Ovary (tissue), 7 donors: ENCODE measurements at regions not wholly inside any gene's neighbourhood (a gene's known extent, or its start where the extent isn't known, plus 50 kb on each side); places are given as distances from the start of the nearest gene placed in this dataset.

Source experiments
- DNase-seq, 5 donors: peaks; one replicate each; pipeline ENCODE4 v3.0.0-alpha.2; 2019 to 2020
- H3K27ac ChIP-seq, 2 donors: fragments of 200-600 bp; one replicate each; pipeline versions ENCODE4 v1.5.1 to v1.8.0; 2019 to 2022
- H3K27me3 ChIP-seq: fragments of 200-600 bp; one replicate; pipeline ENCODE4 v1.8.0; 2022
- H3K36me3 ChIP-seq: fragments of 200-600 bp; sonication (generic); one replicate; pipeline ENCODE4 v1.5.1; 2019
- H3K4me1 ChIP-seq: one replicate; pipeline ENCODE4 v1.8.1; 2013; ENCODE audit warnings: mild to moderate bottlenecking, moderate library complexity; ENCODE audit not compliant: insufficient read depth
- H3K4me3 ChIP-seq: fragments of 200-600 bp; sonication (generic); one replicate; pipeline ENCODE4 v1.5.1; 2017
- H3K9me3 ChIP-seq, 2 donors: fragments of 200-600 bp in 1 of 2; sonication (generic) in 1 of 2; one replicate each; pipeline versions ENCODE4 v1.5.1 to v1.8.1; 2013 to 2019; ENCODE audit warnings: mild to moderate bottlenecking in 1 of 2, moderate library complexity in 1 of 2
- EP300 ChIP-seq: sonication (generic); formaldehyde crosslinking; IDR thresholded peaks from one replicate; pipeline ENCODE4 v1.6.1; 2017; ENCODE audit warnings: antibody characterized with exemption
- POLR2A ChIP-seq: fragments of 450-650 bp; IDR thresholded peaks from one replicate; pipeline ENCODE4 v1.6.1; 2017; ENCODE audit warnings: antibody characterized with exemption, mild to moderate bottlenecking, moderate library complexity
- WGBS, 3 donors: extraction: QIAGEN DNeasy Blood & Tissue Kit in 1 of 3; methylation state at CpG; one replicate each; pipeline versions ENCODE4 v1.1.5 to v1.1.7; 2013 to 2017; 5-methylcytosine and 5-hydroxymethylcytosine counted together
- intact Hi-C, 4 donors: fragments of 100-400 bp; cut with DNase I; formaldehyde crosslinking; loops; one replicate each; pipeline versions ENCODE4 v1.11.0 to v1.15.1; 2022 to 2023
- TF ChIP-seq, protein P1 (sequence below), 3 donors: fragments of 450-650 bp in 2 of 3; fragments of 200-600 bp in 1 of 3; IDR thresholded peaks; one replicate each; pipeline versions ENCODE4 v1.5.1 to v1.8.0; 2016 to 2022; ENCODE audit warnings: antibody characterized with exemption in 3 of 3, mild to moderate bottlenecking in 1 of 3
- donor health status: DM: no; HTN: no; CAD: no; lungs with moderate emphysema.
- donor health status: DM: no; HTN: no; CAD: no.
- donor health status: Bipolar disorder and iron deficiency.
- donor health status: DM: no; HTN: no; CAD: no.
- donor health status: DM: yes; HTN: yes; CAD: no.

DNA sequence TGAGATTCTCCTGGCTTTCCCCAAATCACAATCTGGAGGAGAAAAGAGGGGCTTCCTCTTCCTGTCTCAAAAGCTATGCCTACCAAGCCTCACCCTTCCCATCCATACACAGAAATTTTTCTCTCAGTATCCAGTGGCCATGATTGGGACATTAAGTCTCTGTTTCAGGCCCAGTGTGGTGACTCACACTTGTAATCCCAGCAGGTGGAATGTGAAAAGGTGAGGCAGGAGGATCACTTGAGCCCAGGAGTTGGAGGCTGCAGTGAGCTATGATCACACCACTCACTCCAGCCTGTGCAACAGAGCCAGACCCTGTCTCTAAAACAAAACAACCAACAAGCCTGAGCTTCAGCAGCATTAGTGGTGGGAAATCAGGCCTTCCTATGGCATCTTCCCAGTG lies 210.0 kb downstream of the OGFRL1 start:
- Histone ChIP-seq H3K4me3 (no peak overlapping the region), H3K4me1 (no peaks in the 10 kb centered on the region), H3K9me3 (no peaks in the 10 kb centered on the region), H3K27ac (no peak overlapping the region), H3K36me3 (no peaks in the 10 kb centered on the region), H3K27me3 (no peaks in the 10 kb centered on the region)
- no peak for DNase-seq
- TF ChIP-seq EP300 (no peak), POLR2A (no peak)
- TF ChIP-seq, protein P1, sequence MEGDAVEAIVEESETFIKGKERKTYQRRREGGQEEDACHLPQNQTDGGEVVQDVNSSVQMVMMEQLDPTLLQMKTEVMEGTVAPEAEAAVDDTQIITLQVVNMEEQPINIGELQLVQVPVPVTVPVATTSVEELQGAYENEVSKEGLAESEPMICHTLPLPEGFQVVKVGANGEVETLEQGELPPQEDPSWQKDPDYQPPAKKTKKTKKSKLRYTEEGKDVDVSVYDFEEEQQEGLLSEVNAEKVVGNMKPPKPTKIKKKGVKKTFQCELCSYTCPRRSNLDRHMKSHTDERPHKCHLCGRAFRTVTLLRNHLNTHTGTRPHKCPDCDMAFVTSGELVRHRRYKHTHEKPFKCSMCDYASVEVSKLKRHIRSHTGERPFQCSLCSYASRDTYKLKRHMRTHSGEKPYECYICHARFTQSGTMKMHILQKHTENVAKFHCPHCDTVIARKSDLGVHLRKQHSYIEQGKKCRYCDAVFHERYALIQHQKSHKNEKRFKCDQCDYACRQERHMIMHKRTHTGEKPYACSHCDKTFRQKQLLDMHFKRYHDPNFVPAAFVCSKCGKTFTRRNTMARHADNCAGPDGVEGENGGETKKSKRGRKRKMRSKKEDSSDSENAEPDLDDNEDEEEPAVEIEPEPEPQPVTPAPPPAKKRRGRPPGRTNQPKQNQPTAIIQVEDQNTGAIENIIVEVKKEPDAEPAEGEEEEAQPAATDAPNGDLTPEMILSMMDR (IDR thresholded peaks at IDR 0.05), result no peak
- intact Hi-C loops, result no loop called here

DNA sequence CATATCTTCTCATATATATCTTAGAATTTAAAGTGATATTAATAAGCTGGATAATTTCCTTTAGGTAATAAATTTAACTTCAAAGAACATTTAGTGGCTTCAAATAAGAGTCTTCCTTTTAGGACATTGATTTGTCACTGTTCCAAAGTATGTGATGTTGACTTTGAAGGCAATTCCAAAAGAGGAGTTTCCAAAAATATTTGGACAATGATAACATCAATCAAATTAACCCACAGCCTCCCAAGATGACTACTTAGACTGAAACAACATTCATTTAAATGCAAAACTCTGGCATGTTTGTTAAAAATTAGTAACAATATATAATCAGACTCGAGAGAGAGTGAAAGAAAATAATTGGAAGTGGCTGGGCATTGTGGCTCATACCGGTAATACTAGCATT lies 211.1 kb downstream of the OGFRL1 start:
- TF ChIP-seq, protein P1 (IDR thresholded peaks at IDR 0.05), result no peak
- no peak for TF ChIP-seq EP300
- TF ChIP-seq POLR2A, result no peak
- Histone ChIP-seq H3K36me3 (no peaks in the 10 kb centered on the region), H3K27me3 (no peaks in the 10 kb centered on the region), H3K27ac (no peak overlapping the region), H3K9me3 (no peaks in the 10 kb centered on the region), H3K4me1 (no peaks in the 10 kb centered on the region), H3K4me3 (no peak overlapping the region)
- no peak for DNase-seq
- intact Hi-C loops, result no loop called here
- 37 to 44% (median 39%) methylated on average over 2 of the region's 2 CpGs for WGBS, 3 donors

DNA sequence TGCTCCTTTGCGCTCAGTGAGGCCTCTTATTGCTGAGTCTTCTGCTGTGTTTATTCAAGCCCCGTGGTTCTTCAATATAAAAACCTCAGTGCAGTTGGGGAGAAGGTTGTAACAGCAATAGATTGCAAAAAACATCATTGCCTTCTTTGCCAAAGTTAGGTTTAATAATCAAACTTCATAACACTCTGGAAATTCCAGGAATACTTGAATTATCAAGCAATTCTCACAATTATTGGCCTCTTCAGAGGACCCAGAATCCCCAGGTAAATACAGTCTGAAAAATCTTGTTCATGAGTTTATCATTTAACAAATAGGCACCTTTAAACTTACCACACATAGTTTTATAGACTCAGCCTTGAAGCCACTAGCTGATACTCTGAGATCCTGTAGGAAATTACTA lies 213.6 kb downstream of the OGFRL1 start:
- Histone ChIP-seq H3K4me1 (no peaks in the 10 kb centered on the region), H3K27ac (no peak overlapping the region), H3K36me3 (no peaks in the 10 kb centered on the region), H3K27me3 (no peaks in the 10 kb centered on the region), H3K9me3 (no peaks in the 10 kb centered on the region), H3K4me3 (no peak overlapping the region)
- no peak for TF ChIP-seq POLR2A
- TF ChIP-seq EP300, result no peak
- TF ChIP-seq, protein P1 (IDR thresholded peaks at IDR 0.05), result no peak
- DNase-seq, result no peak
- 73 to 83% (median 76%) methylated on average over 2 of the region's 2 CpGs for WGBS, 3 donors
- intact Hi-C loops, result no loop called here

DNA sequence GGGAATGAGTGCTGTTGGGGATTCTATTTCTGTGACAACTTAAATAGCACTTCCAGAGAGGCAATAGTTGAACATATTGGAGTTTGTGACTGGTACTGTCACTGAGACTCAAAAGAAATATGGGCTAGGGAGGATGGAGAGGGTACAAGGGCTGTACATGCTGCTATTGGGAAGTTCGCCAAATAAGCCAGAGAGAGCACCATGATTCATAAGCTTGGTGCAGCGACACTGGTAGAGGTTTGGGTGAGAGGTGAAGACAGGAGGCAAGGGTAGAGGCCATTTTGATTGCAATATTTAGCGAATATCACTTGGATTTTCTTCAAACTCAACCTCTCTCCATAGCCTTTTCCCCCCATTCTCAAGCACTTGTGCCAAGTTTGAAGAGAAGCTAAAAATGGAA lies 214.3 kb downstream of the OGFRL1 start:
- WGBS, 3 donors, result 83 to 91% (median 86%) methylated on average over 3 of the region's 3 CpGs
- Histone ChIP-seq H3K27me3 (no peaks in the 10 kb centered on the region), H3K27ac (no peak overlapping the region), H3K9me3 (no peaks in the 10 kb centered on the region), H3K36me3 (no peaks in the 10 kb centered on the region), H3K4me3 (no peak overlapping the region), H3K4me1 (no peaks in the 10 kb centered on the region)
- intact Hi-C loops, result no loop called here
- DNase-seq, result no peak
- TF ChIP-seq POLR2A (no peak), EP300 (no peak)
- TF ChIP-seq, protein P1 (IDR thresholded peaks at IDR 0.05), result no peak

DNA sequence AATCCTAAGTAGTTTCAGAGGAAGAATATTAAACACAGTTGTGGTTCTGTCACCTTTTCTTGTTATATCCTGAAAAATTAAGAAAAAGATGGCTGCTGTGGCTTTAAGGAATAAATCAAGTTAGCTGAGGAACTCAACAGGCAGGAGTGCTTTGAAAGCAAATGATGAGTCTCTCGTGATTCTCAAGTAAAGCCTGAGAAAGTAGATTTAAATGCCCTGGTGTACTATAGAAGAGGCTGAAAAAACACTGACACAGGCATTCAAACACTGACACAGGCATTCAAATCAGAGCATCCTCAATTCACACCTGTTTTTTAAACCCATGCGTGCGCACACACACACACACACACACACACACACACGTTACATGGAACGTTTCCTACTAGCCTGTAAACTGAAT lies 218.6 kb downstream of the OGFRL1 start:
- H3K27me3 ChIP-seq, result no peaks in the 10 kb centered on the region
- WGBS, 3 donors, result 77 to 82% (median 79%) methylated on average over 5 of the region's 5 CpGs
- H3K27ac ChIP-seq, result no peak overlapping the region
- DNase-seq, result no peak
- no peaks in the 10 kb centered on the region for H3K9me3 ChIP-seq
- no peak overlapping the region for H3K4me3 ChIP-seq
- H3K4me1 ChIP-seq, result no peaks in the 10 kb centered on the region
- H3K36me3 ChIP-seq, result no peaks in the 10 kb centered on the region
- TF ChIP-seq, protein P1 (IDR thresholded peaks at IDR 0.05), result no peak
- TF ChIP-seq EP300, result no peak
- TF ChIP-seq POLR2A, result no peak
- intact Hi-C loops, result loop anchor here in 1 of 4 donors (5.0 kb wide), 1 partner anchor 120 kb away; no protein-coding TSS in a partner anchor
